HepG2 (cell line): ENCODE measurements at regions not wholly inside any gene's neighbourhood (a gene's known extent, or its start where the extent isn't known, plus 50 kb on each side); places are given as distances from the start of the nearest gene placed in this dataset.

Experiments used
- ATAC-seq: fragments of 200-7000 bp; cut with Tn5 transposase; 3 replicates; pipeline ENCODE4 v1.9.1; 2020; ENCODE audit warnings: mild to moderate bottlenecking, moderate library complexity
- BruUV-seq: library from RNA; stranded (reverse); fragments of 400-500 nt; replicated peaks from 2 replicates; lab custom pipeline; 2021; lab: Mats Ljungman, UMichigan
- CTCF ChIA-PET: fragments of 300-600 bp; formaldehyde crosslinking; extraction: SDS; loops from one replicate; lab custom pipeline; 2021; ENCODE audit warnings: low total read pairs, inconsistent platforms, low intra/inter-chr PET ratio; lab: Yijun Ruan, JAX
- POLR2A ChIA-PET: fragments of 350-600 bp; sonication (Branson Sonifier 250); formaldehyde crosslinking; loops from one replicate; lab custom pipeline; 2020; ENCODE audit warnings: antibody characterized with exemption, inconsistent platforms; lab: Yijun Ruan, JAX
- DNase-seq: peaks from one replicate; pipeline ENCODE4 v3.0.0-alpha.2; 2015; ENCODE audit warnings: low spot score
- FAIRE-seq: peaks from 3 replicates; lab custom pipeline; 2011; peaks lifted over from hg19 to GRCh38; lab: Jason Lieb, UNC
- H2AFZ ChIP-seq: one replicate; pipeline ENCODE4 v1.6.1; 2011; ENCODE audit warnings: low read length, inconsistent platforms
- H3K27ac ChIP-seq: fragments of 300-600 bp; 3 replicates; pipeline ENCODE4 v1.8.0; 2011; ENCODE audit warnings: mixed run types, mild to moderate bottlenecking, mixed read lengths, low read length, inconsistent platforms; ENCODE audit not compliant: insufficient read depth; ENCODE audit errors: extremely low read length
- H3K27me3 ChIP-seq, 2 experiments: fragments of 200-600 bp in 1 of 2; 2 replicates in 1 of 2; 3 replicates in 1 of 2; pipeline versions ENCODE4 v1.6.0 to v1.8.0; 2011; ENCODE audit warnings: low read length in 2 of 2, mild to moderate bottlenecking in 2 of 2, moderate library complexity in 2 of 2, inconsistent platforms in 1 of 2; ENCODE audit not compliant: insufficient read depth in 2 of 2, control insufficient read depth in 1 of 2
- H3K36me3 ChIP-seq, 2 experiments: fragments of 200-600 bp in 1 of 2; replicated peaks in 1 of 2; 2 replicates in 1 of 2; 3 replicates in 1 of 2; pipeline versions ENCODE4 v1.5.1 to v1.8.0; 2011; ENCODE audit warnings: low read length in 2 of 2, inconsistent platforms in 1 of 2; ENCODE audit not compliant: insufficient read depth in 2 of 2, control insufficient read depth in 1 of 2
- H3K4me1 ChIP-seq: 2 replicates; pipeline ENCODE4 v1.5.1; 2012; ENCODE audit warnings: low read length, inconsistent platforms; ENCODE audit not compliant: insufficient read depth
- H3K4me2 ChIP-seq: 2 replicates; pipeline ENCODE4 v1.6.0; 2011; ENCODE audit warnings: low read depth, low read length, inconsistent platforms
- H3K4me3 ChIP-seq, 3 experiments: fragments of 200-600 bp in 1 of 3; sonication (generic), shearing (Covaris generic) in 1 of 3; replicated peaks in 1 of 3; 2 replicates each; pipeline ENCODE4 v1.5.1; 2011 to 2016; ENCODE audit warnings: low read length in 3 of 3, inconsistent platforms in 2 of 3, low read depth in 2 of 3, mild to moderate bottlenecking in 2 of 3, control low read depth in 1 of 3, mixed read lengths in 1 of 3; ENCODE audit not compliant: insufficient read depth in 1 of 3
- H3K79me2 ChIP-seq: one replicate; pipeline ENCODE4 v1.6.1; 2011; ENCODE audit warnings: low read length, inconsistent platforms; ENCODE audit not compliant: insufficient read depth
- H3K9ac ChIP-seq: 2 replicates; pipeline ENCODE4 v1.6.0; 2011; ENCODE audit warnings: mild to moderate bottlenecking, low read depth, low read length, inconsistent platforms; ENCODE audit not compliant: insufficient read depth
- H3K9me3 ChIP-seq: 2 replicates; pipeline ENCODE4 v1.5.1; 2012; ENCODE audit warnings: mild to moderate bottlenecking, low read length
- H4K20me1 ChIP-seq: 2 replicates; pipeline ENCODE4 v1.6.0; 2011; ENCODE audit warnings: inconsistent platforms, mild to moderate bottlenecking, low read length, moderate library complexity; ENCODE audit not compliant: insufficient read depth
- ATF7-NPFF ChIP-seq: sonication (generic); formaldehyde crosslinking; IDR thresholded peaks from 2 replicates; pipeline ENCODE4 v1.8.1; 2023; ENCODE audit warnings: mild to moderate bottlenecking, low read depth, missing genetic modification reagents, moderate library complexity
- BRD4 ChIP-seq: sonication (generic); formaldehyde crosslinking; IDR thresholded peaks from 2 replicates; pipeline ENCODE4 v1.4.0; 2020; ENCODE audit warnings: missing genetic modification reagents
- FOXK2 ChIP-seq: fragments of 450-650 bp; IDR thresholded peaks from 2 replicates; pipeline ENCODE4 v1.6.1; 2016
- HHEX ChIP-seq: IDR thresholded peaks from 2 replicates; pipeline ENCODE4 v1.6.1; 2016; ENCODE audit warnings: control low read depth
- KAT7 ChIP-seq: IDR thresholded peaks from 2 replicates; pipeline ENCODE4 v1.6.1; 2018; ENCODE audit warnings: borderline replicate concordance, missing compliant biosample characterization
- MAFK ChIP-seq, 2 experiments: IDR thresholded peaks in 1 of 2; conservative IDR thresholded peaks in 1 of 2; 2 replicates each; pipeline ENCODE4 v1.6.1; 2011; ENCODE audit warnings: improper control_type of control experiment in 2 of 2, low read length in 2 of 2
- MAZ ChIP-seq, 2 experiments: sonication (generic) in 1 of 2; formaldehyde crosslinking in 1 of 2; IDR thresholded peaks; 2 replicates each; pipeline versions ENCODE4 v1.5.0 to v1.6.1; 2012 to 2020; ENCODE audit warnings: low read depth in 2 of 2, mild to moderate bottlenecking in 2 of 2, borderline replicate concordance in 1 of 2, improper control_type of control experiment in 1 of 2, low read length in 1 of 2, missing genetic modification reagents in 1 of 2, moderate library complexity in 1 of 2
- POGZ ChIP-seq: sonication (generic); formaldehyde crosslinking; IDR thresholded peaks from 2 replicates; pipeline ENCODE4 v1.4.0; 2020; ENCODE audit warnings: mild to moderate bottlenecking, missing genetic modification reagents
- SAFB2 ChIP-seq: sonication (generic); formaldehyde crosslinking; IDR thresholded peaks from 2 replicates; pipeline ENCODE4 v1.5.1; 2020; ENCODE audit warnings: missing genetic modification reagents, low read depth, mild to moderate bottlenecking, borderline replicate concordance
- STAT5B ChIP-seq: sonication (generic); formaldehyde crosslinking; IDR thresholded peaks from 2 replicates; pipeline ENCODE4 v1.4.0; 2020; ENCODE audit warnings: missing genetic modification reagents
- ZMAT3 ChIP-seq: sonication (generic); formaldehyde crosslinking; conservative IDR thresholded peaks from 2 replicates; pipeline ENCODE4 v1.7.0; 2021; ENCODE audit warnings: missing genetic modification reagents
- in situ Hi-C: cut with HindIII; loops from 2 replicates; pipeline ENCODE4 v1.10.0; 2017; ENCODE audit warnings: low pct_unique_long_range_greater_than_20kb; ENCODE audit not compliant: extremely low pct_ligation_motif_present
- intact Hi-C: fragments of 100-400 bp; cut with micrococcal nuclease; formaldehyde crosslinking; loops from one replicate; pipeline ENCODE4 v1.10.0; 2022; ENCODE audit not compliant: unreplicated experiment
- TF ChIP-seq, protein P1 (sequence below): sonication (generic); formaldehyde crosslinking; IDR thresholded peaks from 2 replicates; pipeline ENCODE4 v1.8.0; 2022; ENCODE audit warnings: low read depth, missing genetic modification reagents
- TF ChIP-seq, protein P2 (sequence below): sonication (generic); formaldehyde crosslinking; IDR thresholded peaks from 2 replicates; pipeline ENCODE4 v1.5.0; 2020; ENCODE audit warnings: mild to moderate bottlenecking, low read depth, missing genetic modification reagents, borderline replicate concordance
- TF ChIP-seq, protein P3 (sequence below): sonication (generic); formaldehyde crosslinking; IDR thresholded peaks from 2 replicates; pipeline ENCODE4 v1.9.0; 2021; ENCODE audit warnings: mild to moderate bottlenecking, missing genetic modification reagents
- TF ChIP-seq, protein P4 (sequence below): sonication (generic); formaldehyde crosslinking; IDR thresholded peaks from 2 replicates; pipeline ENCODE4 v1.5.1; 2020; ENCODE audit warnings: missing genetic modification reagents, mild to moderate bottlenecking, borderline replicate concordance
- TF ChIP-seq, protein P5 (sequence below): sonication (generic); formaldehyde crosslinking; IDR thresholded peaks from 2 replicates; pipeline ENCODE4 v1.4.0; 2020; ENCODE audit warnings: missing genetic modification reagents, low read depth, mild to moderate bottlenecking, borderline replicate concordance

DNA sequence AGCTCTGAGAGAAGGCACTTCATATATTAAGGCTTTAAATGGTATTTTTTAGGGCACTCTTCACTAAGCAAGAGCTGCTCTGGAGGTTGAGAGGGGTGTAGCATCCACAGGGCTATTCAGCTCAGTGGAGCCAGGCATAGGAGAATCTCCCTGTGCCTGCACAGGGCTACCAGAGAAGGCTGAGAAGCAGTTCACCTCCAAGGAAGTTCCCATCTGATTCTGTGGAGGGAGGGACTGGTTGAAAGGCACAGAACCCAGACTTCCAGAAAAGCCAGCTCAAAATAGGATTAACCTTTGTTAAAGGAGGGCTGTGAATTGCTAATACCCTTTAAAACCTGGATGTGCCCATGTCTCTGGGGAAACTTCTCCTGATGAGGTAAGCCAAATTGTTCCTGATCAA is 304.5 kb downstream of the TTLL7 start:
- Histone ChIP-seq H3K79me2 (no peaks in the 10 kb centered on the region), H3K27ac (no peak overlapping the region), H3K9ac (no peak overlapping the region), H3K27me3 (0 out of 5 replicates have a peak, but pooled peaks cover 0 to 4% of the 10 kb centered on the region in 2 experiments), H3K4me3 (no peak overlapping the region), H3K9me3 (peaks cover 33% of the 10 kb centered on the region), H2AFZ (no peak overlapping the region), H3K36me3 (no peaks in the 10 kb centered on the region), H3K4me1 (peaks cover 12% of the 10 kb centered on the region; the same call in 1 of the 2 replicates), H4K20me1 (no peaks in the 10 kb centered on the region), H3K4me2 (no peak overlapping the region)
- no peak for FAIRE-seq
- ATAC-seq = no peak
- in situ Hi-C loops (no loop called here), intact Hi-C loops (no loop called here)
- no peak for DNase-seq
- BruUV-seq = no TSS peak
- CTCF ChIA-PET = no interaction called here
- POLR2A ChIA-PET = no interaction called here
- TF ChIP-seq ZMAT3 (CRISPR knock-in tag) = no peak
- TF ChIP-seq STAT5B (CRISPR knock-in tag) = no peak
- TF ChIP-seq BRD4 (CRISPR knock-in tag) = no peak
- TF ChIP-seq, protein P1, sequence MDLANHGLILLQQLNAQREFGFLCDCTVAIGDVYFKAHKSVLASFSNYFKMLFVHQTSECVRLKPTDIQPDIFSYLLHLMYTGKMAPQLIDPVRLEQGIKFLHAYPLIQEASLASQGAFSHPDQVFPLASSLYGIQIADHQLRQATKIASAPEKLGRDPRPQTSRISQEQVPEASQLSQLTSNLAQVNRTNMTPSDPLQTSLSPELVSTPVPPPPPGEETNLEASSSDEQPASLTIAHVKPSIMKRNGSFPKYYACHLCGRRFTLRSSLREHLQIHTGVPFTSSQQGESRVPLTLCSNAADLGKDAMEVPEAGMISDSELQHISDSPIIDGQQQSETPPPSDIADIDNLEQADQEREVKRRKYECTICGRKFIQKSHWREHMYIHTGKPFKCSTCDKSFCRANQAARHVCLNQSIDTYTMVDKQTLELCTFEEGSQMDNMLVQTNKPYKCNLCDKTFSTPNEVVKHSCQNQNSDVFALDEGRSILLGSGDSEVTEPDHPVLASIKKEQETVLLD (CRISPR knock-in tag) = no peak
- TF ChIP-seq ATF7-NPFF = no peak
- no peak for TF ChIP-seq MAZ (IDR thresholded peaks at IDR 0.05; ENCODE audit: borderline replicate concordance, low read depth, low read length)
- no peak for TF ChIP-seq MAZ (CRISPR knock-in tag; IDR thresholded peaks at IDR 0.05; ENCODE audit: low read depth)
- no peak for TF ChIP-seq HHEX
- TF ChIP-seq KAT7 (CRISPR knock-in tag) = no peak
- TF ChIP-seq FOXK2 = no peak
- TF ChIP-seq, protein P2, sequence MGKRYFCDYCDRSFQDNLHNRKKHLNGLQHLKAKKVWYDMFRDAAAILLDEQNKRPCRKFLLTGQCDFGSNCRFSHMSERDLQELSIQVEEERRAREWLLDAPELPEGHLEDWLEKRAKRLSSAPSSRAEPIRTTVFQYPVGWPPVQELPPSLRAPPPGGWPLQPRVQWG (CRISPR knock-in tag) = no peak
- TF ChIP-seq, protein P3, sequence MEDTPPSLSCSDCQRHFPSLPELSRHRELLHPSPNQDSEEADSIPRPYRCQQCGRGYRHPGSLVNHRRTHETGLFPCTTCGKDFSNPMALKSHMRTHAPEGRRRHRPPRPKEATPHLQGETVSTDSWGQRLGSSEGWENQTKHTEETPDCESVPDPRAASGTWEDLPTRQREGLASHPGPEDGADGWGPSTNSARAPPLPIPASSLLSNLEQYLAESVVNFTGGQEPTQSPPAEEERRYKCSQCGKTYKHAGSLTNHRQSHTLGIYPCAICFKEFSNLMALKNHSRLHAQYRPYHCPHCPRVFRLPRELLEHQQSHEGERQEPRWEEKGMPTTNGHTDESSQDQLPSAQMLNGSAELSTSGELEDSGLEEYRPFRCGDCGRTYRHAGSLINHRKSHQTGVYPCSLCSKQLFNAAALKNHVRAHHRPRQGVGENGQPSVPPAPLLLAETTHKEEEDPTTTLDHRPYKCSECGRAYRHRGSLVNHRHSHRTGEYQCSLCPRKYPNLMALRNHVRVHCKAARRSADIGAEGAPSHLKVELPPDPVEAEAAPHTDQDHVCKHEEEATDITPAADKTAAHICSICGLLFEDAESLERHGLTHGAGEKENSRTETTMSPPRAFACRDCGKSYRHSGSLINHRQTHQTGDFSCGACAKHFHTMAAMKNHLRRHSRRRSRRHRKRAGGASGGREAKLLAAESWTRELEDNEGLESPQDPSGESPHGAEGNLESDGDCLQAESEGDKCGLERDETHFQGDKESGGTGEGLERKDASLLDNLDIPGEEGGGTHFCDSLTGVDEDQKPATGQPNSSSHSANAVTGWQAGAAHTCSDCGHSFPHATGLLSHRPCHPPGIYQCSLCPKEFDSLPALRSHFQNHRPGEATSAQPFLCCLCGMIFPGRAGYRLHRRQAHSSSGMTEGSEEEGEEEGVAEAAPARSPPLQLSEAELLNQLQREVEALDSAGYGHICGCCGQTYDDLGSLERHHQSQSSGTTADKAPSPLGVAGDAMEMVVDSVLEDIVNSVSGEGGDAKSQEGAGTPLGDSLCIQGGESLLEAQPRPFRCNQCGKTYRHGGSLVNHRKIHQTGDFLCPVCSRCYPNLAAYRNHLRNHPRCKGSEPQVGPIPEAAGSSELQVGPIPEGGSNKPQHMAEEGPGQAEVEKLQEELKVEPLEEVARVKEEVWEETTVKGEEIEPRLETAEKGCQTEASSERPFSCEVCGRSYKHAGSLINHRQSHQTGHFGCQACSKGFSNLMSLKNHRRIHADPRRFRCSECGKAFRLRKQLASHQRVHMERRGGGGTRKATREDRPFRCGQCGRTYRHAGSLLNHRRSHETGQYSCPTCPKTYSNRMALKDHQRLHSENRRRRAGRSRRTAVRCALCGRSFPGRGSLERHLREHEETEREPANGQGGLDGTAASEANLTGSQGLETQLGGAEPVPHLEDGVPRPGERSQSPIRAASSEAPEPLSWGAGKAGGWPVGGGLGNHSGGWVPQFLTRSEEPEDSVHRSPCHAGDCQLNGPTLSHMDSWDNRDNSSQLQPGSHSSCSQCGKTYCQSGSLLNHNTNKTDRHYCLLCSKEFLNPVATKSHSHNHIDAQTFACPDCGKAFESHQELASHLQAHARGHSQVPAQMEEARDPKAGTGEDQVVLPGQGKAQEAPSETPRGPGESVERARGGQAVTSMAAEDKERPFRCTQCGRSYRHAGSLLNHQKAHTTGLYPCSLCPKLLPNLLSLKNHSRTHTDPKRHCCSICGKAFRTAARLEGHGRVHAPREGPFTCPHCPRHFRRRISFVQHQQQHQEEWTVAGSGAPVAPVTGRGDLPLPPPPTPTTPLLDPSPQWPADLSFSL (CRISPR knock-in tag) = no peak
- no peak for TF ChIP-seq POGZ (CRISPR knock-in tag)
- TF ChIP-seq MAFK (conservative IDR thresholded peaks at IDR 0.05 in 1 of 2, IDR thresholded peaks at IDR 0.05 in 1 of 2; ENCODE audit: low read length in 2 of 2) = no peak
- TF ChIP-seq, protein P4, sequence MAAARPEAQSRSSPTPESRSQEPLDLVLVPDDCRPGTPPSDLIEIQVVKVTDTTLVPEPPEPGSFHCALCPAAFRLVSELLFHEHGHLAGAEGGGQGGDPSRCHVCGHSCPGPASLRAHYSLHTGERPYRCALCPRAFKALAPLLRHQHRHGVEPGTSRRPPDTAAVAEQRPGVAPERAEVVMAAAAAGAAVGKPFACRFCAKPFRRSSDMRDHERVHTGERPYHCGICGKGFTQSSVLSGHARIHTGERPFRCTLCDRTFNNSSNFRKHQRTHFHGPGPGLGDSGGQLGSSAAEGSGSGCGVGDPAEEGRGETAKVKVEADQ (CRISPR knock-in tag) = no peak
- TF ChIP-seq, protein P5, sequence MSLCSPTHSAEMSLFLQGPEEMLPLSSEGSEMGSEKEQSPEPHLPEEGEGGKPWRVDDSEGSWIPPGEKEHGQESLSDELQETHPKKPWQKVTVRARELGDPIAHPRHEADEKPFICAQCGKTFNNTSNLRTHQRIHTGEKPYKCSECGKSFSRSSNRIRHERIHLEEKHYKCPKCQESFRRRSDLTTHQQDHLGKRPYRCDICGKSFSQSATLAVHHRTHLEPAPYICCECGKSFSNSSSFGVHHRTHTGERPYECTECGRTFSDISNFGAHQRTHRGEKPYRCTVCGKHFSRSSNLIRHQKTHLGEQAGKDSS (CRISPR knock-in tag) = no peak
- no peak for TF ChIP-seq SAFB2
